Lung (tissue), 11 donors: ENCODE measurements at regions not wholly inside any gene's neighbourhood (a gene's known extent, or its start where the extent isn't known, plus 50 kb on each side); places are given as distances from the start of the nearest gene placed in this dataset.

Source experiments
- ATAC-seq: fragments of 200-7000 bp; cut with Tn5 transposase; one replicate; pipeline ENCODE4 v1.9.1; 2020; ENCODE audit warnings: moderate number of reproducible peaks; ENCODE audit not compliant: insufficient read depth, low FRiP score
- DNase-seq, 3 donors: peaks; one replicate each; pipeline ENCODE4 v3.0.0-alpha.2; 2013 to 2017
- H3K27ac ChIP-seq, 2 donors: one replicate each; pipeline ENCODE4 v1.5.1; 2013; ENCODE audit warnings: mild to moderate bottlenecking in 2 of 2, moderate library complexity in 2 of 2, control low read depth in 1 of 2, inconsistent platforms in 1 of 2, low read depth in 1 of 2, low read length in 1 of 2
- H3K27me3 ChIP-seq, 3 donors: one replicate each; pipeline ENCODE4 v1.5.1; 2013; ENCODE audit warnings: low read length in 2 of 3; ENCODE audit not compliant: control insufficient read depth in 3 of 3, insufficient read depth in 3 of 3
- H3K36me3 ChIP-seq, 4 donors: one replicate each; pipeline ENCODE4 v1.5.1; 2013; ENCODE audit warnings: low read length in 4 of 4, mild to moderate bottlenecking in 1 of 4, moderate library complexity in 1 of 4; ENCODE audit not compliant: control insufficient read depth in 4 of 4, insufficient read depth in 4 of 4
- H3K4me1 ChIP-seq, 5 donors: one replicate each; pipeline ENCODE4 v1.5.1; 2013; ENCODE audit warnings: low read length in 5 of 5, mild to moderate bottlenecking in 2 of 5, moderate library complexity in 1 of 5; ENCODE audit not compliant: control insufficient read depth in 5 of 5, insufficient read depth in 5 of 5
- H3K4me3 ChIP-seq: one replicate; pipeline ENCODE4 v1.5.1; 2013; ENCODE audit warnings: mild to moderate bottlenecking, control low read depth, moderate library complexity
- H3K9ac ChIP-seq, 2 donors: one replicate each; pipeline ENCODE4 v1.5.1; 2013; ENCODE audit warnings: low read length in 2 of 2, control low read depth in 1 of 2; ENCODE audit not compliant: insufficient read depth in 1 of 2
- H3K9me3 ChIP-seq, 4 donors: one replicate each; pipeline ENCODE4 v1.5.1; 2013; ENCODE audit warnings: low read length in 3 of 4, mild to moderate bottlenecking in 1 of 4, moderate library complexity in 1 of 4; ENCODE audit not compliant: control insufficient read depth in 4 of 4, insufficient read depth in 3 of 4
- CTCF ChIP-seq: IDR thresholded peaks from 2 replicates; pipeline ENCODE4 v1.5.1; 2012; ENCODE audit warnings: mild to moderate bottlenecking; ENCODE audit errors: control extremely low read depth, extremely low read depth
- WGBS, 2 donors: extraction: QIAGEN DNeasy Blood & Tissue Kit; methylation state at CpG; one replicate each; pipeline ENCODE4 v1.1.7; 2013; 5-methylcytosine and 5-hydroxymethylcytosine counted together
- donor health status: control.
- donor health status: control.
- donor health status: Bipolar disorder and iron deficiency.
- donor health status: healthy.
- donor health status: DM: yes; HTN: yes; CAD: no.

- H3K27ac ChIP-seq: no peak overlapping the region
- H3K27me3 ChIP-seq: no peaks in the 10 kb centered on the region
- no peak overlapping the region for H3K4me3 ChIP-seq
- ATAC-seq (no peak), DNase-seq (peak in 2 of 3 donors; percentile 41 to 56)
- H3K9ac ChIP-seq: no peak overlapping the region
- H3K4me1 ChIP-seq: peaks cover 0 to 3% (median 0%) of the 10 kb centered on the region in 5 donors
- no peak for TF ChIP-seq CTCF
- H3K9me3 ChIP-seq: peaks cover 0 to 1% (median 0%) of the 10 kb centered on the region in 4 donors
- no peaks in the 10 kb centered on the region for H3K36me3 ChIP-seq
- 76 to 83% methylated on average over 5 of the region's 5 CpGs for WGBS, 2 donors
Observed at GRCh38 chr6:141259807-141260206, 872.9 kb upstream of the GJE1 start.

- Histone ChIP-seq H3K27me3 (no peaks in the 10 kb centered on the region), H3K9me3 (peaks cover 0 to 3% (median 0%) of the 10 kb centered on the region in 4 donors), H3K27ac (no peak overlapping the region), H3K36me3 (no peaks in the 10 kb centered on the region), H3K4me1 (peaks cover 0 to 3% (median under 1%) of the 10 kb centered on the region in 5 donors), H3K9ac (no peak overlapping the region), H3K4me3 (no peak overlapping the region)
- ATAC-seq (no peak), DNase-seq (peak in 1 of 3 donors; percentile 40)
- 83 to 85% methylated on average over 3 of the region's 3 CpGs for WGBS, 2 donors
- no peak for TF ChIP-seq CTCF
Observed at GRCh38 chr6:141259091-141259490, 873.6 kb upstream of the GJE1 start.

- no peaks in the 10 kb centered on the region for H3K27me3 ChIP-seq
- no peak overlapping the region for H3K9ac ChIP-seq
- ATAC-seq: no peak
- no peaks in the 10 kb centered on the region for H3K36me3 ChIP-seq
- no peak overlapping the region for H3K27ac ChIP-seq
- H3K4me3 ChIP-seq: no peak overlapping the region
- DNase-seq: no peak
- H3K4me1 ChIP-seq: peaks cover 0 to 3% (median 3%) of the 10 kb centered on the region in 5 donors
- H3K9me3 ChIP-seq: peaks cover 0 to 4% (median 0%) of the 10 kb centered on the region in 4 donors
- no peak for TF ChIP-seq CTCF
- 90 to 92% methylated on average over 5 of the region's 5 CpGs for WGBS, 2 donors
Observed at GRCh38 chr6:141258516-141258915, 874.2 kb upstream of the GJE1 start.

GRCh38 chr6:141254336-141254735 lies 878.4 kb upstream of the GJE1 start:
- Histone ChIP-seq H3K9ac (no peak overlapping the region), H3K36me3 (no peaks in the 10 kb centered on the region), H3K4me3 (no peak overlapping the region), H3K4me1 (peaks cover 0 to 3% (median 0%) of the 10 kb centered on the region in 5 donors), H3K27me3 (no peaks in the 10 kb centered on the region), H3K27ac (peak overlapping the region in 1 of 2 donors; percentile 40), H3K9me3 (peaks cover 0 to 4% (median 0%) of the 10 kb centered on the region in 4 donors)
- no peak for ATAC-seq
- no peak for TF ChIP-seq CTCF
- DNase-seq: no peak
- WGBS, 2 donors: 95 to 98% methylated on average over 3 of the region's 3 CpGs
